ENCODE measurements at regions not wholly inside any gene's neighbourhood (a gene's known extent, or its start where the extent isn't known, plus 50 kb on each side); places are given as distances from the start of the nearest gene placed in this dataset.

DNA sequence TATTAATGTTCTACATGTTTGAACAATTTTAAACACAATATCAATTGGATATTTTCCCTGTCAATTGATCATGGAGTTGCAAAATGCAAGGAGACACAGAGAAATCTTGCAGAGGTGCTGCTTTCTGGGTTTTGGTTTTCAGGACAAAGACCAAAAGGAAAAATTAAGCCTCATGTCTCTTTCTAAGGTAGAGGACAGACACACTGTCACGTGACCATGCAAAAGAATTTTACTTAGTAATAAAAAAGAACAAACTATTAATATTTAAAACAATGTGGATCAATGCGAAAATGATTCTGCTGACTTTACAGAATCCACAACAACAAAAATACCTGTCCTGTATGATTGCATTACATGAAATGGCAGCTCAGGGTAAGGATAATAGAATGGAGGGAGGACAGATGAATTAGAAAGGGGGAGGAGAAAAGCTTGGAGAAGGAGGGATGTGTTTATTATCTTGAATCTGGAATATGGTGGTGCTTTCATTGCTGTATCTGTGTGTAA, 493.7 kb upstream of the NUPR2 start:
- TF ChIP-seq SUZ12 (IDR thresholded peaks at IDR 0.05; ENCODE audit: extremely low read depth, insufficient read depth, insufficient read length) (no peak), ZNF274 (IDR thresholded peaks at IDR 0.05; ENCODE audit: low read depth, low read length) (no peak), YY1 (IDR thresholded peaks at IDR 0.05; ENCODE audit: insufficient read depth, insufficient read length) (no peak)
